ENCODE measurements at regions not wholly inside any gene's neighbourhood (a gene's known extent, or its start where the extent isn't known, plus 50 kb on each side); places are given as distances from the start of the nearest gene placed in this dataset.

DNA sequence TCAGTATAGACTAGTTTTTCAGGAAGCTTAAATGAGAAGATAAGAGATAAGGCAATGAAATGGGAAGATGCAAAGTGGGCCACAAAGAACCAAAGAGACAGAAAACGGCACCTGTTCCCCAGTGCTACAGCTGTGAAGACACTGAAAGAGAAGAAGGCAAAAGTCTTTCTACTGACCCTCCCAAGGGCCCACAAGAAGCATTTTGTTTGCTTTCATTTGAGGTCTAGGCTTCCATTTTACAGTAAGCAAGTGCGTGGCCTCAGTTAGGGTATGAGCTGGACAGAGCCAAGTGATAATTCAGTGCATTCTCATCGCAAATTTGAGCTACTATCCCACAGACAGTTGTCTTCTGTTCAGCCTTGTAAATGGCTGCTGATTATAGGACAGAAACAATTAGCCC is 53.4 kb upstream of the STK17B start:
- DNase-seq (no peak), ATAC-seq (no peak)
- peaks cover 56% of the 10 kb centered on the region for H3K36me3 Mint-ChIP-seq
- H3K4me3 Mint-ChIP-seq: peak overlapping the region; percentile 30
- no peaks in the 10 kb centered on the region for H3K27me3 Mint-ChIP-seq
- H3K4me1 Mint-ChIP-seq: peaks cover 66% of the 10 kb centered on the region
- H3K9me3 Mint-ChIP-seq (ENCODE audit: low read depth): peaks cover 6% of the 10 kb centered on the region
- CTCF ChIA-PET: interaction anchor here (1.0 to 2.1 kb wide), 3 partner anchors 8 to 29 kb away, joined by 3 to 8 read pairs (median 7); no protein-coding TSS in a partner anchor
- H3K27ac Mint-ChIP-seq: peak overlapping the region; percentile 79

DNA sequence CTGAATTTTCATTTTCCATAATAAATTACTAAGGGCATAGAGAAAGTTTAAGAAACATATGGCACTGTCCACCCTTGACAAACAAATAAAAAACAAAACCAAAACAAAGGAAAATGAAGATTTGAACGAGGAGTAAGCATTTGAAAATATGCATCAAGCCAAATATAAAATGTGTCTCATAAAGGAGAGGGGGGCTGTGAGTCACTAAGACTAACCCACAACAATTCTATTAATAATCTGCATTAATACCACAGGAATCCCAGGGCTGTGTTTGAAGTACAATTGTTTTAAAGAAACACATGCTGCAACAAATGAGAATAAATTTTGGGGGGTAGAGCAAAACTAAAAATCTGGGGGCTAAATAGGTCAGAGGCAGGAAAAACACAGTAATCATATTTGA is 53.8 kb upstream of the STK17B start:
- peaks cover 70% of the 10 kb centered on the region for H3K4me1 Mint-ChIP-seq
- H3K27me3 Mint-ChIP-seq: no peaks in the 10 kb centered on the region
- H3K36me3 Mint-ChIP-seq: peaks cover 56% of the 10 kb centered on the region
- H3K4me3 Mint-ChIP-seq: peak overlapping the region; percentile 30
- CTCF ChIA-PET: interaction anchor here (1.0 to 1.6 kb wide), 2 partner anchors 8 to 30 kb away, joined by 3 to 7 read pairs; no protein-coding TSS in a partner anchor
- ATAC-seq (no peak), DNase-seq (no peak)
- peak overlapping the region; percentile 79 for H3K27ac Mint-ChIP-seq
- H3K9me3 Mint-ChIP-seq (ENCODE audit: low read depth): peaks cover 6% of the 10 kb centered on the region

DNA sequence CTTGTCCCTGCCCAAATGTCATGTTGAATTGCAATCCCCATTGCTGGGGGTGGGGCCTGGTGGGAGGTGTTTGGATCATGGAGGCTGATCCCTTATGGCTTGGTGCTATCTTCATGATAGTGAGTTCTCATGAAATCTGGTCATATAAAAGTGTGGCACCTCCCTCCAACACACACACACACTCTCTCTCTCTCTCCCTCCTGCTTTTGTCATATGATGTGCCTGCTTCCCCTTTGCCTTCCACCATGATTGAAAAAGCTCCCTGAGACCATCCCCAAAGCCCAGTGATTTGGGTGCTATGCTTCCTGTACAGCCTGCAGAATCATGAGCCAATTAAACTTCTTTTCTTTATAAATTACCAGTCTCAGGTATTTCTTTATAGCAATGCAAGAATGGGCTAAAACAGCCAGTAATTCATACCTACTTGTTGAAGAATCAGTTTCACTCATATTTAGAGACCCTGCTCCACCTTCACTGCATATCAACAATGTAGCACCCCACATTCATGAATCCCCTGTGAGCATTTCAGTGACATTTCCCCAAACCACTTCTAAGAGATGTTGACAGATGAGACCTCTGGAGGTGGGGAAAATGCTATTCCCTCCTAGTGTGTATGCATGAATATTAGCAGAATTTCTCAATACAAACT is 54.8 kb upstream of the STK17B start:
- peaks cover 6% of the 10 kb centered on the region for H3K9me3 Mint-ChIP-seq (ENCODE audit: low read depth)
- no peak overlapping the region for H3K4me3 Mint-ChIP-seq
- H3K36me3 Mint-ChIP-seq: peaks cover 51% of the 10 kb centered on the region
- DNase-seq (no peak), ATAC-seq (no peak)
- H3K27me3 Mint-ChIP-seq: no peaks in the 10 kb centered on the region
- peak overlapping the region; percentile 6 for H3K27ac Mint-ChIP-seq
- peaks cover 73% of the 10 kb centered on the region for H3K4me1 Mint-ChIP-seq
- CTCF ChIA-PET: interaction anchor here (1.7 kb wide), 1 partner anchor 51 kb away, joined by 5 read pairs; no protein-coding TSS in a partner anchor

DNA sequence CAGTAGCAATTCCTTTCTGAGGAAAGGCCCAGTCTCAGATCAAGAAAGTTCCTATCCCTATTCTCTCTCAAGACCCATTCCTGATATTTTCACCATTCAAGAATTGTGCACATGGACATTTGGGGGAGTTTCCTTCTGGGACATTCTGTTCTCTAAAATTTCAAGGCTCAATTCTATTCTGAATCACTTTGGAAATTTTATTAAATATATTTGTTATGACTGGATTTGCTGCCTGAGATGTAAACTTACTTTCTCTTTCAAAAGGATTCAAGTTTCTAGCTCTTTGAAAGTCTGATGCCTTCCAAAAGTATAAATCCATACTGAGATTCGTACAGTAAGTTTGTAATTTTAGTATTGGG is 55.3 kb upstream of the STK17B start:
- Mint-ChIP-seq H3K27me3 (no peaks in the 10 kb centered on the region), H3K4me3 (no peak overlapping the region)

DNA sequence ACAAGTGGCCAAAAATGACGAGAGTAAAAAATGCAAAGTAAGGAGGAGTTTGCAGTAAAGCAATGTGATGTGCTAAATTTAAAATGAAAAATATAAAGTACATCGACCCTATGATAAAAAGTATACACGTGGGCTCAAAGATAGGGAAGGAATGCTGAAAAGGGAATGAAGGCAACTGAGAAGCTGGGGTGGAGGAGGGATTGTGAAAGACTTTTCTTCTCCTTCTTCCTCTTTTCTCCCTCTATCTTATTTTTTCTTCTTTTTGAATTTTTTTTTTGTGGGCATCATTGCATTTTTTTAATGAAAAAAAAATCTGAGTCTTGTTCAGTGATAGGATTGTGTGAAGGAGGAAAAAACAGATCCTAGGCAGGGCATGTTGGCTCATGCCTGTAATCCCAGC is 57.6 kb upstream of the STK17B start:
- H3K4me3 Mint-ChIP-seq: no peak overlapping the region

More for the DNA sequence above, 55.3 kb upstream of the STK17B start:
- Mint-ChIP-seq H3K36me3 (peaks cover 50% of the 10 kb centered on the region), H3K4me1 (peaks cover 77% of the 10 kb centered on the region), H3K9me3 (ENCODE audit: low read depth) (peaks cover 6% of the 10 kb centered on the region), H3K27ac (peak overlapping the region; percentile 54)
- CTCF ChIA-PET: interaction anchor here (1.7 kb wide), 1 partner anchor 50 kb away, joined by 5 read pairs; no protein-coding TSS in a partner anchor
- ATAC-seq (no peak), DNase-seq (no peak)

DNA sequence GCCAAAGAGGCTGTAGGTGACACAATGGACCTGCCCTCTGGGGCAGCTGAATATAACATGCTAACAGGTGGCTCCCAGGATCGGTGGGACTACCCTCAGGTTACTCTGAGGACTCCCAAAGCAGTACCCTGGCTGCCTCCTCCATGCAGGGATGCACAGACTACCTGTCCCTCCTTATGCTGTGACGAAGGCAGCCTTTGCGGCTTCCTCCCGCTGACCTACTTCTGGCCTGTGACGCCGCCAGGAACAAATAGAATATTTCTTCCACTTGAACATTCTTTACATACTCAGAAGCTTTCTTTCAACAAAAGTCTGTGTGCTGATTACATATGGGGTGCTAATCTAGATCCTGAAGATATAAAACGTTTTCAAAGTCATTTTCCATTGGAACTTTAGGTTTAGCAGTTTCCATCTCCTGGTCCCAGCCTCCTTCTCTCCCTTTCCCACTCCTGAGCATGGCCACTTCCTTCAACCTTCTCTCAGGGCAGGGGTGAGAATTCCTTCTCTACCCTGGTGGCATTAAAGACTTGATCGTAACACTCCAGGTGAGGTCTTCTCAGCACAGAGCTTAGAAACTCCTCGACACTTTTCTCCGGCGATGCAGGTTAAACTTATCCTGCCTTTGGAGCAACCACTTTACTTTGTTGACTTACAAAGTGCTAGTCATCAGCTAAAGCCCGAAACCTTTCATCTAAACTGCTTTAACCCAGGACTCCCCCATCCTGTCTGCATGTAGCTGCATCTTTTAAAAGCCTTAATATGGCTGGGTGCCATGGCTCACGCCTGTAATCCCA is 58.9 kb upstream of the STK17B start:
- peak overlapping the region; percentile 34 for H3K4me3 Mint-ChIP-seq
- H3K27ac Mint-ChIP-seq: peak overlapping the region; percentile 88
- H3K9me3 Mint-ChIP-seq (ENCODE audit: low read depth): no peaks in the 10 kb centered on the region
- ATAC-seq: peak; percentile 40
- peaks cover 92% of the 10 kb centered on the region for H3K4me1 Mint-ChIP-seq
- no peaks in the 10 kb centered on the region for H3K27me3 Mint-ChIP-seq
- CTCF ChIA-PET: interaction anchor here (0.7 to 3.2 kb wide), 6 partner anchors 11 to 72 kb away, joined by 3 to 19 read pairs (median 6); no protein-coding TSS in a partner anchor
- peak; percentile 70 for DNase-seq
- H3K36me3 Mint-ChIP-seq: peaks cover 26% of the 10 kb centered on the region

More for the DNA sequence above, 57.6 kb upstream of the STK17B start:
- CTCF ChIA-PET: interaction anchor here (1.3 to 3.2 kb wide), 6 partner anchors 9 to 71 kb away, joined by 3 to 19 read pairs (median 6); no protein-coding TSS in a partner anchor
- Mint-ChIP-seq H3K9me3 (ENCODE audit: low read depth) (peaks cover 3% of the 10 kb centered on the region), H3K36me3 (peaks cover 35% of the 10 kb centered on the region), H3K4me1 (peaks cover 94% of the 10 kb centered on the region), H3K27ac (no peak overlapping the region), H3K27me3 (no peaks in the 10 kb centered on the region)
- DNase-seq (no peak), ATAC-seq (no peak)

DNA sequence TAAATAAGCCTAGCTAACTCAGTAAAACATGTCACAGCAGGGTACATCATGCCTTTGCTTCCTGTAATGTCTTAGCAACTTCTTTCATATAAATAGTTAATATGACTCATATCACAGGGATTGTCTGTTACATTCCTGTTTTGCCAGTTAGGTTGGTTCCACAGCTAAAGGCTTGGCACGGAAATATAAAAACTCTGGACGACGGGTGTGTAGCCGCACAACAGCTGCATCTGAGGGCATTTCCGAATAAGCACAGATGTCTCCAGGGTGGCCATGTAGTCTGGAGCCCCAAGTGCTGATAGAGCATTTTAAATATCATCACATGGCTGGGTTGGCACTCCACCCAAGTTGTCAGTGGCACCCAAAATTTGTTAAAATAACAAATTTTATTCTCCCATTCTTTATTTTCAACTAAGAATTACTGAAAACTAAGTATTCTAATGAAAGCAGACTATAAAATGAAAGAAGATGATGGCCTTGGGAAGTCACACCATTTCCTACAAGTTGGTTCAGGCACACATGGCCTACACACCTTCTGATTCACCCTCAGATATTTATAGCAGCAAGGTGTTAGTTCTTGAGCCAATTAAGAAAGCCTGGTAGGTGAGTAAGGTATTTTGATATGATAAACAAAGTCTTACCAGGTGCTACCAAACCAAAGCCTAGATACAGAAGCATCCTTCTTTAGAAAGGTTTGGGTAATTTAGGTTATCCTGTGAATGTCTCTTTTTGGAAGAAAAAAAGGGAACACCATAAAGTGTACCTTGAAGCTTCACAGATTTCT is 61.8 kb upstream of the STK17B start:
- peaks cover 26% of the 10 kb centered on the region for H3K36me3 Mint-ChIP-seq
- no peak for DNase-seq
- peaks cover 8% of the 10 kb centered on the region for H3K9me3 Mint-ChIP-seq (ENCODE audit: low read depth)
- CTCF ChIA-PET: interaction anchor here (0.7 to 5.1 kb wide), 12 partner anchors 9 to 73 kb away, joined by 3 to 27 read pairs (median 5); no protein-coding TSS in a partner anchor
- peaks cover 91% of the 10 kb centered on the region for H3K4me1 Mint-ChIP-seq
- H3K4me3 Mint-ChIP-seq: no peak overlapping the region
- H3K27ac Mint-ChIP-seq: peak overlapping the region; percentile 87
- no peak for ATAC-seq
- no peaks in the 10 kb centered on the region for H3K27me3 Mint-ChIP-seq

DNA sequence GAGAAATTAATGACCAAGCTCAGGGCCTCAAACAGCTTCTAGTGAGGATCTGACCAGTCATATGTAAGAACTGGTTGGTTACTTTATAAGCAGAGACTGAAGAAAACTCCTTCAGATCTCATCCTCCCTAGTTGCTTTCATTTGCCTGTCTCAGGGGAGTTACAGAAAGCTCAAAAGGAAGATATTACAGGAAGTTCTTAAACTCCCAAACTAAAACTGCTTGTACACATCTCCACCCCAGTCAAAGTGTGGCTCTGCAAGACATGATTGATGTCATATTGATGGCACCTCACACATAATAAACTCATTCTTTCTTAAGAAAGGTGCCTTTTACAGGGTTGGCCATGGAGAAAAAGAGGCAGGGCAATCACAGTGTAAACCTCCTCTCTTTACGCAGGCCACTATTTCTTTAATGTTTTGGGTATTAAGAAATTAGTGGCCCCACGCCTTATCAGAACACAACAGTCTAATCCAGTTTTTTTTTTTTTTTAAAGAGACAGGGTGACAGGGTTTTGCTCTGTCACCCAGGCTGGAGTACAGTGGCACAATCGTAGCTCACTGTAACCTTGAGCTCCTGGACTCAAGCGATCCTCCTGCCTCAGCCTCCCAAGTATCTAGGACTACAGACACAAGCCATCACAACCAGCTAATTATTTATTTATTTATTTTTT is 62.6 kb upstream of the STK17B start:
- Mint-ChIP-seq H3K36me3 (peaks cover 26% of the 10 kb centered on the region), H3K4me1 (peaks cover 91% of the 10 kb centered on the region), H3K4me3 (no peak overlapping the region), H3K27me3 (no peaks in the 10 kb centered on the region), H3K27ac (peak overlapping the region; percentile 87), H3K9me3 (ENCODE audit: low read depth) (peaks cover 8% of the 10 kb centered on the region)
- CTCF ChIA-PET: interaction anchor here (0.7 to 5.1 kb wide), 15 partner anchors 9 to 74 kb away, joined by 3 to 27 read pairs (median 4); partner anchors contain the start of gene STK17B
- no peak for DNase-seq
- ATAC-seq: peak; percentile 24

DNA sequence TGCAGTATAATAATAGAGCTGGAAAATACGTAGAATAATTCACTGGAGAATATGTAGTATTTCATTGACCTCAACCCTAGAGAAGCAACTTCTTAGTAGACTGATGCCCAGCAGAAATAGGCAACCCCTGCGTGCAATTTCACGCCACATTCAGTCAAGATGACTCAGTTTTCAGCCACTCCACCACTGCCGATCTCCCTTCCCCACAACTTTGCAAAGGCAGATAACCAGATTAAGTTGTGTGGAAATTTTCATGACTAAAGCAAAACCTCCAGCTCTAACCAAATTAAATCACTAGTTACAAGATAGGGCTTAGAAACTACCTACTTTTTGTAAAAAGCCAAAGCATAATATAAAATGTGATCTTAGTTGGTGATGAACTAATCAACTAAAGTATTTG is 63.3 kb upstream of the STK17B start:
- CTCF ChIA-PET: interaction anchor here (0.7 to 5.1 kb wide), 14 partner anchors 13 to 156 kb away, joined by 3 to 27 read pairs (median 4); partner anchors contain the start of gene STK17B
- Mint-ChIP-seq H3K9me3 (ENCODE audit: low read depth) (peaks cover 8% of the 10 kb centered on the region), H3K27me3 (no peaks in the 10 kb centered on the region), H3K36me3 (peaks cover 26% of the 10 kb centered on the region), H3K4me1 (peaks cover 92% of the 10 kb centered on the region), H3K27ac (peak overlapping the region; percentile 87), H3K4me3 (peak overlapping the region; percentile 28)
- DNase-seq: peak; percentile 91
- ATAC-seq: peak; percentile 75

DNA sequence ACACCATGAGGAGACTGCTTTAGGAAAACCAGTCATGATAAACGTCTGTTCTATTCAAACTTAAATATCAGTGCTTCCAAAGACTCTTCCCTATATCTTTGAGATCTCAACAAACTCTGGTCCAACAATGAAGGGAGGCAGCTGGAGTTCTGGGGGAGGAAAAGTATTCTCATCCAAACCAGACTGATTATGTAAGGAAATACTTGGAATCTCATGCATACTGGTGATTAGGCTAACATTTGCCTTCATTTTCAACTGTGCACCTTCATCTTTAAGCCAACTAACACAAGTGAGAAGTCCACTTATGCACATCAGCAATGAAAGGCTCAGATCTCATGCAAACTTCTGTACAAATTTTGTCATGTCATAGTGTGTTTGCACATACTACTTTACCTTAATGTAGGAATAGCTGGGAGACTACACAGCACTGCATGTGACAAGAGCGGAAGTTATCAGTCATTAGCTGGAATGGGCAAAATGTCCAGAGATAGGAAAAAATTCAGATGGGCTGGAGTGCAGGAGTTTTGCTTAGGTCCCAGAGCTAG is 67.5 kb upstream of the STK17B start:
- ATAC-seq (no peak), DNase-seq (no peak)
- peak overlapping the region; percentile 16 for H3K4me3 Mint-ChIP-seq
- H3K4me1 Mint-ChIP-seq: peaks cover 86% of the 10 kb centered on the region
- no peaks in the 10 kb centered on the region for H3K27me3 Mint-ChIP-seq
- peaks cover 24% of the 10 kb centered on the region for H3K36me3 Mint-ChIP-seq
- H3K27ac Mint-ChIP-seq: peak overlapping the region; percentile 100
- CTCF ChIA-PET: interaction anchor here (0.8 to 5.5 kb wide), 10 partner anchors 10 to 98 kb away, joined by 3 to 49 read pairs (median 4); partner anchors contain the start of gene STK17B
- peaks cover 8% of the 10 kb centered on the region for H3K9me3 Mint-ChIP-seq (ENCODE audit: low read depth)

DNA sequence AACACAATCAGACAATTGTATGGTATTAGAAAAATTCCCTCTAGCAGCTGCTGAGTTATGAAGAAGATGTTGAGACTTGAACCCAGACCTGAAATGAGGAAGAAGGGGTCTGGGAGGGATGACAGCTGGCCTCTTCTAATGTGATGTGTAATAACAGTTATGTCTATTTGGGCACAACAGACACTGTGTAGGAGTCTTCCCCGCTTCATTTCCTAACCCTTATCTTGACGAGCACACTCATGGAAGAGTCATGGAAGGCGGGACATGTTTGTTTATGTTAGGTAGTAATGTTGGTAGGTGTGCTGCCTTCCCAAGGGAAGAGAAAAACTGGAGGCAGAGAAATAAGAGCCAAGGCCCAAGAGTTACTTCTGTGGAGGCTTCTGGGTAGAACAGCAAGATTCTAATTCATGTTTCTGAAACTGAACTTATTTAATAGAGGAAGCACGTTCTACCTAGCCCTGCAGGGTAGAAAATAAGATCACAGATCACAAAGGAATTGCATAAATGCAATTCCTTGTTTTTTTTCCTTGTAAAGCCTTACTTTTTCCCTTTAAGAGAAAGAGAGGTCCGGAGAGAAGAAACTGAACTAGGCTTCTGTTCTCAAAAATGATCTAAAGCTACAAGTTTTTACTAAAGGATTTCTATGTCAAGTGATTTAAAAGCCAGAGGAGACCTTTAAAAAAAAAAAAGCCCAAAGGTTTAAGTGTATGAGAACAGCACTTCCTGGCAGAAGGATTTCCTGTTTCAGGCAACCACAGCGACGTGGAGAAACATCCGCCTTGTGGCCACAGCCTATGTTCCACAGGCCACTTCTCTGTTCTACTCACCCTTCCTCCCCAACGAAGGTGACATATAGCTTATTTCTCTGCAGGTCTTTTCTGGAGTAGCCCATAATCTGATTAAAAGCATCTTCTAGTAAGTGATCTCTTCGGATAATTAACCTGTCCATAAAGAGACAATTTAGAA is 68.5 kb upstream of the STK17B start:
- Mint-ChIP-seq H3K27ac (peak overlapping the region; percentile 100), H3K9me3 (ENCODE audit: low read depth) (peaks cover 8% of the 10 kb centered on the region), H3K27me3 (no peaks in the 10 kb centered on the region), H3K36me3 (peaks cover 24% of the 10 kb centered on the region), H3K4me1 (peaks cover 83% of the 10 kb centered on the region), H3K4me3 (peak overlapping the region; percentile 71)
- peak; percentile 96 for DNase-seq
- CTCF ChIA-PET: interaction anchor here (0.7 to 5.5 kb wide), 14 partner anchors 9 to 97 kb away, joined by 3 to 49 read pairs (median 4); partner anchors contain the start of gene STK17B
- ATAC-seq: peak; percentile 66

All from activated CD8-positive, alpha-beta memory T cell treated with anti-CD3 and anti-CD28 coated beads, Interleukin-2, amount 10 ng/mL, durations not matched to agents 7 days and 5 days (primary cell).